Tibial nerve (tissue), 3 donors: ENCODE measurements at regions not wholly inside any gene's neighbourhood (a gene's known extent, or its start where the extent isn't known, plus 50 kb on each side); places are given as distances from the start of the nearest gene placed in this dataset.

ENCODE experiments used
- POLR2A ChIP-seq, 2 donors: fragments of 450-650 bp; IDR thresholded peaks; one replicate each; pipeline ENCODE4 v1.6.1; 2017; ENCODE audit warnings: antibody characterized with exemption in 2 of 2, mild to moderate bottlenecking in 2 of 2, moderate library complexity in 2 of 2
- TF ChIP-seq, protein P1 (sequence below), 5 experiments: fragments of 200-600 bp in 3 of 5; fragments of 450-650 bp in 2 of 5; sonication (generic) in 3 of 5; IDR thresholded peaks; one replicate each; pipeline ENCODE4 v1.5.1; 2016 to 2019; ENCODE audit warnings: antibody characterized with exemption in 5 of 5, mild to moderate bottlenecking in 3 of 5, moderate library complexity in 2 of 5

DNA sequence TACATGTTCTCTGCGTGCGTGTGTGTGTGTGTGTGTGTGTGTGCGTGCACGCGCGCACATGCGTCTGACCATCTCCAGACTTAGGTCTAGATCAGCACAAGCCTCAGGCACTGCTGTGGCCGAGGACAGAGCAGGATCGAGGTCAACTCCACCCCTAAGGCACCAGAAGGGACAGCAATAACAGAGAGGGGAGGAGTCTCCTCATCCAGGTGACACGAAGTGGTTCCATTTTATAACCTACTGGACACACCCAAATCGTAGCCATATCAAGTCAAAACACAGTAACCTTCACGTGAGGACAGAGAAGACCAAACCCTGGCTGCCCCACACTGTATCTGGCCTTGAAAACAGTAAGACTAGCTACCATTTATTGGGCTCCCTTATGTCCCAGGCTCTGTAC lies 224.1 kb downstream of the FGFR2 start:
- TF ChIP-seq POLR2A (IDR thresholded peaks at IDR 0.05): no peak
- TF ChIP-seq, protein P1, sequence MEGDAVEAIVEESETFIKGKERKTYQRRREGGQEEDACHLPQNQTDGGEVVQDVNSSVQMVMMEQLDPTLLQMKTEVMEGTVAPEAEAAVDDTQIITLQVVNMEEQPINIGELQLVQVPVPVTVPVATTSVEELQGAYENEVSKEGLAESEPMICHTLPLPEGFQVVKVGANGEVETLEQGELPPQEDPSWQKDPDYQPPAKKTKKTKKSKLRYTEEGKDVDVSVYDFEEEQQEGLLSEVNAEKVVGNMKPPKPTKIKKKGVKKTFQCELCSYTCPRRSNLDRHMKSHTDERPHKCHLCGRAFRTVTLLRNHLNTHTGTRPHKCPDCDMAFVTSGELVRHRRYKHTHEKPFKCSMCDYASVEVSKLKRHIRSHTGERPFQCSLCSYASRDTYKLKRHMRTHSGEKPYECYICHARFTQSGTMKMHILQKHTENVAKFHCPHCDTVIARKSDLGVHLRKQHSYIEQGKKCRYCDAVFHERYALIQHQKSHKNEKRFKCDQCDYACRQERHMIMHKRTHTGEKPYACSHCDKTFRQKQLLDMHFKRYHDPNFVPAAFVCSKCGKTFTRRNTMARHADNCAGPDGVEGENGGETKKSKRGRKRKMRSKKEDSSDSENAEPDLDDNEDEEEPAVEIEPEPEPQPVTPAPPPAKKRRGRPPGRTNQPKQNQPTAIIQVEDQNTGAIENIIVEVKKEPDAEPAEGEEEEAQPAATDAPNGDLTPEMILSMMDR (IDR thresholded peaks at IDR 0.05): no peak
